Thoracic aorta (tissue), 2 donors: ENCODE measurements at regions not wholly inside any gene's neighbourhood (a gene's known extent, or its start where the extent isn't known, plus 50 kb on each side); places are given as distances from the start of the nearest gene placed in this dataset.
"Not testable (repeated sequence)": the region's sequence is repeated elsewhere in the genome, so short reads cannot be mapped to it uniquely, and the experiment has no call there.

Experiments
- ATAC-seq: fragments of 150-250 bp; one replicate; pipeline ENCODE4 v1.8.0; 2017; ENCODE audit warnings: low read depth; ENCODE audit not compliant: insufficient number of reproducible peaks, low FRiP score
- DNase-seq: peaks from one replicate; pipeline ENCODE4 v3.0.0-alpha.2; 2020; ENCODE audit warnings: low spot score
- H3K27ac ChIP-seq, 2 donors: fragments of 200-600 bp; sonication (generic); 1 replicate in 1 of 2; 2 replicates in 1 of 2; pipeline ENCODE4 v1.5.1; 2016; ENCODE audit warnings: mild to moderate bottlenecking in 2 of 2, moderate library complexity in 2 of 2
- H3K27me3 ChIP-seq: fragments of 200-600 bp; sonication (generic); replicated peaks from 2 replicates; pipeline ENCODE4 v1.6.0; 2016; ENCODE audit warnings: mild to moderate bottlenecking; ENCODE audit not compliant: insufficient read depth
- H3K36me3 ChIP-seq: fragments of 200-600 bp; sonication (generic); one replicate; pipeline ENCODE4 v1.5.1; 2016
- H3K4me1 ChIP-seq, 2 donors: fragments of 200-600 bp; sonication (generic); 1 replicate in 1 of 2; 2 replicates in 1 of 2; pipeline versions ENCODE4 v1.5.1 to v1.6.0; 2016; ENCODE audit warnings: low read depth in 2 of 2, mild to moderate bottlenecking in 1 of 2; ENCODE audit not compliant: control insufficient read depth in 1 of 2
- H3K4me3 ChIP-seq: fragments of 200-600 bp; sonication (generic); 2 replicates; pipeline ENCODE4 v1.5.1; 2016; ENCODE audit warnings: mild to moderate bottlenecking
- H3K9me3 ChIP-seq: fragments of 200-600 bp; sonication (generic); 2 replicates; pipeline ENCODE4 v1.5.1; 2016
- CTCF ChIP-seq: fragments of 200-600 bp; sonication (generic); IDR thresholded peaks from one replicate; pipeline ENCODE4 v1.5.1; 2019; ENCODE audit warnings: antibody characterized with exemption

DNA sequence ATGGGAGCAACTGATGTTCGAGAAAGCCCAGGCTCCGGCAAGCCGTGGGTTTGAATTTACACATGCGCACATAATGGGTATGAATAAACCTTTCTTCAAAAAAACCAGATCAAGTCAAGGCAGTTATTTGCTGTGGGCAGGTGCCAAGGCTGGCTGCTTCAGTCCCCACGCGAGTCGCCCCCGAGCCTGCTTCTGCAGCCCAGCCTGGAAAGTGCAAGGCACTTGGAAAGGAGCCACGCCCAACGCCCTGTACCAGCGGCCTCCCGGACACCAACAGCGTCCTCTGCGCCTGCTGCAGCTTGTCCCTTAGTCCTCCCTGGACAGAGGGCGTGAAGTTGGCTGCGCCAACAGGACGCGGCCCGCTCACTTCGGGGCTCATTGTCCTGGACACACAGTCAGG is 68.9 kb downstream of the KLF15 start:
- Histone ChIP-seq H3K4me1 (peaks cover 7 to 26% of the 10 kb centered on the region in 2 donors), H3K36me3 (no peaks in the 10 kb centered on the region), H3K9me3 (no peaks in the 10 kb centered on the region), H3K27ac (peak overlapping the region; percentile 91), H3K4me3 (peak overlapping the region; percentile 76), H3K27me3 (no peaks in the 10 kb centered on the region)
- DNase-seq: no peak
- TF ChIP-seq CTCF: no peak
- ATAC-seq: no peak

DNA sequence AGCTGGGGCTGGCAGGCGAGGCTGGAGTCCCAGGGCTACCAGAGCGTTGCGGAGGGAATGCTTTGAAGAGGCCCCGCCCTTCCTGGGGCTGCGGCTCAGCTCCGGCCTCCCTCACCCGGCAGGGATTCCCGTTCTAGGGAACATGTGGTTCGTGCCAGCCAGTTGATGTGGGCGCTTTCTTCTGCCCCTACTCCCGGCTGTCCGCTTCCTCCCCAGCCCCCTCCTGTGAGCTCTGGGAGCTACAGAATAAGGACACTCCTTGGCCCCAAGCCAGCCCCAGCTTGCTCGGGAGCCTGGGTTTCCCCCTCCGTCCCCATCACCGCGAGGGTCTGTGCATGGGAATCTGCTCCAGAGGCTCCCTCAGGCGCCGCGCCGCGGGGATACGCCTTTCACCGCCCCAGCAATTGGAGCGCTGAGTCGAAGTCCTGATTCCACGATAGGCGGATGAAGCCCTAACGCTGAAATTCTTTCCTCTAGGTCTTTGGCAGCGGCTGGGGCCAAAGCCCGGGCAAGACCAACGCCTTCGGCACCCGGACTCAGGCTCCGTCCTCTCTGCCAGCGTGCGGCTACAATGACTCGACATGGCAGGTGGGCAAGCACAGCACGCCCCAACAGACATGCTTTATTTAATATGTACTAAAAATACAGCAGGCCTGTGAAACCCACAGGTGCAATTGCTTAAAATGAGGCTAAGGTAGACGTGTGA is 69.5 kb downstream of the KLF15 start:
- H3K27ac ChIP-seq: peak overlapping the region; percentile 91
- ATAC-seq: peak; percentile 75
- no peaks in the 10 kb centered on the region for H3K9me3 ChIP-seq
- DNase-seq: peak; percentile 24
- peaks cover 7 to 26% of the 10 kb centered on the region in 2 donors for H3K4me1 ChIP-seq
- H3K36me3 ChIP-seq: no peaks in the 10 kb centered on the region
- TF ChIP-seq CTCF: no peak
- no peaks in the 10 kb centered on the region for H3K27me3 ChIP-seq
- peak overlapping the region; percentile 76 for H3K4me3 ChIP-seq

DNA sequence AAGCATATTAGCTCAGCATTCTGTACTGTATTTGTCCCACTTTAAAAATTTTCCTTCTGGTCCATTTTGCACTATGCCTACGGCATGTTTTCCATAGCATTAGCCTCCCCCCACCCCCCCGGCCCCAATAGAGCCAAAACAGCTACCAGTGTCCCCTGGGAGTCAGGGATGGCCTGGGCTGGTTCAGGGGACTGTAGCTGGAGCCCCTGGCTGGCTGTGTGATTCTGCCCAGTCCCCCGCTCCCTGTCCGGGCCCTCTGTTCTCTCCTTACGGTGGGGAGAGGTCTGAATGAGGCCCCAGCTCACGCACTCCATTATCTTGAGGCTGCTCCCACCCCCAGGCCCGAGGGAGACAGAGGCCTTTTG is 70.1 kb downstream of the KLF15 start:
- Histone ChIP-seq H3K36me3 (no peaks in the 10 kb centered on the region), H3K4me3 (peak overlapping the region; percentile 76), H3K9me3 (no peaks in the 10 kb centered on the region), H3K27ac (peak overlapping the region; percentile 91), H3K4me1 (peaks cover 7 to 26% of the 10 kb centered on the region in 2 donors), H3K27me3 (no peaks in the 10 kb centered on the region)
- no peak for ATAC-seq
- DNase-seq: no peak
- TF ChIP-seq CTCF: no peak

GRCh38 chr3:126285369-126285768 is 71.8 kb downstream of the KLF15 start:
- no peak overlapping the region for H3K27ac ChIP-seq
- DNase-seq (no peak), ATAC-seq (no peak)
- H3K4me1 ChIP-seq: peaks cover 7 to 26% of the 10 kb centered on the region in 2 donors
- no peak for TF ChIP-seq CTCF
- no peaks in the 10 kb centered on the region for H3K27me3 ChIP-seq
- no peaks in the 10 kb centered on the region for H3K36me3 ChIP-seq
- H3K9me3 ChIP-seq: no peaks in the 10 kb centered on the region
- H3K4me3 ChIP-seq: no peak overlapping the region

GRCh38 chr3:126284258-126284904 is 72.8 kb downstream of the KLF15 start:
- no peak overlapping the region for H3K27ac ChIP-seq
- ATAC-seq (no peak), DNase-seq (no peak)
- no peaks in the 10 kb centered on the region for H3K27me3 ChIP-seq
- H3K36me3 ChIP-seq: no peaks in the 10 kb centered on the region
- no peaks in the 10 kb centered on the region for H3K9me3 ChIP-seq
- no peak overlapping the region for H3K4me3 ChIP-seq
- H3K4me1 ChIP-seq: peaks cover 7 to 26% of the 10 kb centered on the region in 2 donors
- TF ChIP-seq CTCF: no peak

GRCh38 chr3:126283651-126284050 is 73.6 kb downstream of the KLF15 start:
- ATAC-seq: not testable (repeated sequence)

More at GRCh38 chr3:126283651-126284050, 73.6 kb downstream of the KLF15 start:
- DNase-seq, H3K27me3 ChIP-seq, H3K36me3 ChIP-seq, H3K4me3 ChIP-seq, H3K9me3 ChIP-seq, H3K27ac ChIP-seq: not testable (repeated sequence)
- peaks cover 4 to 24% of the 10 kb centered on the region in 2 donors for H3K4me1 ChIP-seq
